ENCODE measurements at regions not wholly inside any gene's neighbourhood (a gene's known extent, or its start where the extent isn't known, plus 50 kb on each side); places are given as distances from the start of the nearest gene placed in this dataset.

DNA sequence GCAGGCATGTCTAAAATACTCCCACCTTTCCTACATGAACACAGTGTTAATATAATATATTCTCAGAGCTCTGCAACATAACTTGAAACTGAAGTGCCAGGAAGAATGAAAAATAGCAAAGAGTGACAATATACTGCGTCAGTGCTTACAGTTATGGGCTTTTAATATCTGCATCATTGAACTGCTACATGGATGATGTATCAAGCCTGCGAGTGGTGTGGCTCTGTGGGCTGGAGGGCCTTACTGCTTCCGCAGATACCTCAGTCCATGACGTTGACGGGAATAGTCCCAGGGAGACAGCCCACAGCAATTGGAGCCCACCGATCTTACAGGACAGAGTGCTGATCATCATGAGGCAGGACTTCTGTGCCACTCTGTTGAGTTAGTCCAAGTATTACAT, 727.0 kb downstream of the NR2F2 start:
- TF ChIP-seq, protein P1, sequence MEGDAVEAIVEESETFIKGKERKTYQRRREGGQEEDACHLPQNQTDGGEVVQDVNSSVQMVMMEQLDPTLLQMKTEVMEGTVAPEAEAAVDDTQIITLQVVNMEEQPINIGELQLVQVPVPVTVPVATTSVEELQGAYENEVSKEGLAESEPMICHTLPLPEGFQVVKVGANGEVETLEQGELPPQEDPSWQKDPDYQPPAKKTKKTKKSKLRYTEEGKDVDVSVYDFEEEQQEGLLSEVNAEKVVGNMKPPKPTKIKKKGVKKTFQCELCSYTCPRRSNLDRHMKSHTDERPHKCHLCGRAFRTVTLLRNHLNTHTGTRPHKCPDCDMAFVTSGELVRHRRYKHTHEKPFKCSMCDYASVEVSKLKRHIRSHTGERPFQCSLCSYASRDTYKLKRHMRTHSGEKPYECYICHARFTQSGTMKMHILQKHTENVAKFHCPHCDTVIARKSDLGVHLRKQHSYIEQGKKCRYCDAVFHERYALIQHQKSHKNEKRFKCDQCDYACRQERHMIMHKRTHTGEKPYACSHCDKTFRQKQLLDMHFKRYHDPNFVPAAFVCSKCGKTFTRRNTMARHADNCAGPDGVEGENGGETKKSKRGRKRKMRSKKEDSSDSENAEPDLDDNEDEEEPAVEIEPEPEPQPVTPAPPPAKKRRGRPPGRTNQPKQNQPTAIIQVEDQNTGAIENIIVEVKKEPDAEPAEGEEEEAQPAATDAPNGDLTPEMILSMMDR (IDR thresholded peaks at IDR 0.05; ENCODE audit: extremely low read depth in 1 of 2, insufficient read depth in 1 of 2, low read depth in 1 of 2, low read length in 2 of 2), result no peak
- no peak for TF ChIP-seq GATA2 (IDR thresholded peaks at IDR 0.05; ENCODE audit: insufficient read depth, insufficient read length, low read depth, low read length)
- no peak for TF ChIP-seq FOS (IDR thresholded peaks at IDR 0.05; ENCODE audit: borderline replicate concordance, insufficient read depth, low read length)
- TF ChIP-seq JUN (IDR thresholded peaks at IDR 0.05; ENCODE audit: borderline replicate concordance, insufficient read depth, insufficient read length, low read depth), result no peak
- no peak for TF ChIP-seq POLR2A (IDR thresholded peaks at IDR 0.05; ENCODE audit: low read depth, low read length)
- no peak for TF ChIP-seq POLR2AphosphoS5 (IDR thresholded peaks at IDR 0.05; ENCODE audit: insufficient read depth, low read depth, low read length)

Measured in endothelial cell of umbilical vein (primary cell).